Neural cell (in vitro differentiated cells): ENCODE measurements at regions not wholly inside any gene's neighbourhood (a gene's known extent, or its start where the extent isn't known, plus 50 kb on each side); places are given as distances from the start of the nearest gene placed in this dataset.

Source experiments
- EP300 ChIP-seq: fragments of 450-650 bp; conservative IDR thresholded peaks from 2 replicates; pipeline ENCODE4 v1.6.1; 2014; ENCODE audit warnings: antibody characterized with exemption, mild to moderate bottlenecking, moderate library complexity; ENCODE audit not compliant: poor library complexity, severe bottlenecking
- MXI1 ChIP-seq: fragments of 450-650 bp; conservative IDR thresholded peaks from 2 replicates; pipeline ENCODE4 v1.6.1; 2014; ENCODE audit warnings: antibody characterized with exemption, mild to moderate bottlenecking; ENCODE audit not compliant: poor library complexity, severe bottlenecking
- RAD21 ChIP-seq: fragments of 450-650 bp; conservative IDR thresholded peaks from 2 replicates; pipeline ENCODE4 v1.6.1; 2014; ENCODE audit warnings: antibody characterized with exemption, mild to moderate bottlenecking, moderate library complexity
- TAF1 ChIP-seq: IDR thresholded peaks from 2 replicates; pipeline ENCODE4 v1.6.1; 2012; ENCODE audit warnings: low read depth
- TF ChIP-seq, protein P1 (sequence below): fragments of 450-650 bp; IDR thresholded peaks from 2 replicates; pipeline ENCODE4 v1.5.1; 2014; ENCODE audit warnings: antibody characterized with exemption, mild to moderate bottlenecking, moderate library complexity; ENCODE audit not compliant: poor library complexity, severe bottlenecking

DNA sequence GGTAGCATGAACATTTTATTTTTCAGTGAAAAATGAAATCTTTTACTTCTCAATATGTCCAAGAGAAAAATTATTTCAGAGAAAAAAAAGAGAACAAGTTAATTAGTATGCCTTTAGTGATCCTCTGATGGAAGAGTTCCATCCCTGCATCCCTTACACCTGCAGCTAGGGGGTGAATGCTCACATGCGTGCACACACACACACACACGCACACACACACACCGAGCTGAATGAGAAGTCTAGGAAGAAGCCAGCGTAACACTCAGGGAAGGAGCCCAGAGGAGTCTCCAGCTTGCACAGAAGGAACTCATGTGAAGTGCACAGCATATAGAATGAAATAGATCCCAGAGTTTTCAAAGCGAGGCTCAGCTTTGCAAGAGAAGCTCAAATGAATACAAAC, 510.5 kb downstream of the IRS2 start:
- TF ChIP-seq, protein P1, sequence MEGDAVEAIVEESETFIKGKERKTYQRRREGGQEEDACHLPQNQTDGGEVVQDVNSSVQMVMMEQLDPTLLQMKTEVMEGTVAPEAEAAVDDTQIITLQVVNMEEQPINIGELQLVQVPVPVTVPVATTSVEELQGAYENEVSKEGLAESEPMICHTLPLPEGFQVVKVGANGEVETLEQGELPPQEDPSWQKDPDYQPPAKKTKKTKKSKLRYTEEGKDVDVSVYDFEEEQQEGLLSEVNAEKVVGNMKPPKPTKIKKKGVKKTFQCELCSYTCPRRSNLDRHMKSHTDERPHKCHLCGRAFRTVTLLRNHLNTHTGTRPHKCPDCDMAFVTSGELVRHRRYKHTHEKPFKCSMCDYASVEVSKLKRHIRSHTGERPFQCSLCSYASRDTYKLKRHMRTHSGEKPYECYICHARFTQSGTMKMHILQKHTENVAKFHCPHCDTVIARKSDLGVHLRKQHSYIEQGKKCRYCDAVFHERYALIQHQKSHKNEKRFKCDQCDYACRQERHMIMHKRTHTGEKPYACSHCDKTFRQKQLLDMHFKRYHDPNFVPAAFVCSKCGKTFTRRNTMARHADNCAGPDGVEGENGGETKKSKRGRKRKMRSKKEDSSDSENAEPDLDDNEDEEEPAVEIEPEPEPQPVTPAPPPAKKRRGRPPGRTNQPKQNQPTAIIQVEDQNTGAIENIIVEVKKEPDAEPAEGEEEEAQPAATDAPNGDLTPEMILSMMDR = peak; percentile 45
- TF ChIP-seq TAF1 (no peak), EP300 (no peak), RAD21 (no peak), MXI1 (no peak)
